ENCODE measurements at regions not wholly inside any gene's neighbourhood (a gene's known extent, or its start where the extent isn't known, plus 50 kb on each side); places are given as distances from the start of the nearest gene placed in this dataset.

DNA sequence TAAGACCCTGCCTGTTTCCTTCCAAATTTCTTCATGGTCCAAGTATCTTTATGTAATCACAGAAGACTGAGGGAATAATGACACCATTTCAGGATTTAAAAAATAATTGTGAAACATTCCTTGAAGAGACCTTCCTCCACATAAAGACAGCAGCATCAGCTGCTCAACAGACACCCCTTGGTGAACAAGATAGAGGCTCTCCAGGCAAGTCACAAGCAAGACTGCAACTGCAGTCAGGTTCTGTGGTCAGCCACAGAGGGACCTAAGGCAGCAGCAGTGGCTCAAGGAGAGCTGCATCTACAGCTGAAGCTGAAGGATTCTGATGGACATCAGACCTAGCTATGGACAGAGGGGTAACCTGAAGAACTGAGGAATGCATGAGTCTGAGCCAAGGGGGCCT, 97.2 kb upstream of the C3orf80 start (continued):
- no peak for TF ChIP-seq SP4 (IDR thresholded peaks at IDR 0.05; ENCODE audit: low read length)
- no peak for TF ChIP-seq SP2 (IDR thresholded peaks at IDR 0.05; ENCODE audit: low read length)
- no peak for TF ChIP-seq TAF1 (IDR thresholded peaks at IDR 0.05; ENCODE audit: low read depth, low read length)

Measured in H1 (cell line).